ENCODE measurements at regions not wholly inside any gene's neighbourhood (a gene's known extent, or its start where the extent isn't known, plus 50 kb on each side); places are given as distances from the start of the nearest gene placed in this dataset.
A peak's percentile ranks its signal among the peaks of the same experiment; 100 is the strongest.

DNA sequence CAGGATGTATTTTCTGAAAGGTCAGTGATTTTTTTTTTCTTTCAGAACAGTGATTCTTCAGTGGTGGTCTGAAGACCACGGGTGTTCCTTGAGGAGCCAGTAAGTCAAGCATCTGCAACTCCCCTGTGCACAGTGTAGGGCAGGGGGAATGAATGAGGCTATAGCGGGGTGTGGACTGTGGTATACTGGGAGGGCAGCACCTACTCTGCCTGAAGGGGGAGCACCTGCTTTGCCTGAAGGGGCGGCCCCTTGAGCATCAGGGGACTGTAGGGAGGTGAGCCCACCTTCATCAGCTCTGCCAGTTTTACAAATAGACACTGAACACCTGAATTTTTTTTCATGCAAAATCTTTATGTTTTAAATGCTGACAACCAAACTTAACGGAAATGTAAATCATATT is 77.5 kb upstream of the RIPOR2 start:
- ChIA-PET CTCF (ENCODE audit: partially characterized antibody) (interaction anchor here (0.6 to 4.6 kb wide), 30 partner anchors 8 to 561 kb away, joined by 3 to 28 read pairs (median 4); partner anchors contain the start of gene RIPOR2), POLR2A (ENCODE audit: partially characterized antibody) (interaction anchor here (1.0 to 2.1 kb wide), 2 partner anchors 157 to 309 kb away, joined by 3 to 6 read pairs; no protein-coding TSS in a partner anchor)
- Histone ChIP-seq H3K4me3 (ENCODE audit: extremely low read depth in 1 of 4, insufficient read depth in 2 of 4, low read depth in 3 of 4, low read length in 4 of 4) (no peak overlapping the region), H4K8ac (ENCODE audit: extremely low read depth, insufficient read depth, low read length) (no peak overlapping the region), H3K79me2 (ENCODE audit: control insufficient read depth in 1 of 2, insufficient read depth in 2 of 2, low read length in 2 of 2) (no peaks in the 10 kb centered on the region), H3K9ac (replicated peaks in 1 of 4; ENCODE audit: extremely low read depth in 1 of 4, low read depth in 3 of 4, low read length in 3 of 4) (no peak overlapping the region), H4K20me1 (replicated peaks in 1 of 2; ENCODE audit: control insufficient read depth in 1 of 2, insufficient read depth in 2 of 2, low read length in 2 of 2) (no peaks in the 10 kb centered on the region), H3K18ac (ENCODE audit: extremely low read depth, low read length) (no peak overlapping the region), H2BK15ac (ENCODE audit: low read length) (no peak overlapping the region), H4K91ac (replicated peaks; ENCODE audit: insufficient read length, low read length) (no peak overlapping the region), H2AK5ac (ENCODE audit: low read depth, low read length) (no peak overlapping the region), H3K4me2 (ENCODE audit: insufficient read depth in 1 of 2, low read depth in 2 of 2, low read length in 2 of 2) (no peak overlapping the region), H3K79me1 (ENCODE audit: low read depth, low read length) (no peaks in the 10 kb centered on the region), H3K23me2 (ENCODE audit: low read depth, low read length) (no peaks in the 10 kb centered on the region), H3K4me1 (replicated peaks in 1 of 4; ENCODE audit: control insufficient read depth in 3 of 4, insufficient read depth in 4 of 4, low read length in 3 of 4) (peaks cover 0 to 10% (median 0%) of the 10 kb centered on the region in 4 experiments; a peak in 4 of 7 replicates), H2BK20ac (ENCODE audit: low read length) (no peak overlapping the region), H4K5ac (ENCODE audit: insufficient read length, low read depth, low read length) (no peak overlapping the region), H3K27ac (ENCODE audit: low read depth, low read length) (no peak overlapping the region), H3K27me3 (replicated peaks in 1 of 4; ENCODE audit: control insufficient read depth in 3 of 4, extremely low read depth in 1 of 4, insufficient read depth in 3 of 4, low read length in 3 of 4) (no peaks in the 10 kb centered on the region), H2AFZ (ENCODE audit: low read length) (no peak overlapping the region), H3K9me3 (ENCODE audit: insufficient read depth in 2 of 2, low read depth in 1 of 2, low read length in 1 of 2) (no peaks in the 10 kb centered on the region), H2BK120ac (replicated peaks; ENCODE audit: low read depth, low read length) (no peak overlapping the region), H2BK12ac (ENCODE audit: low read depth, low read length) (no peak overlapping the region), H3K56ac (replicated peaks; ENCODE audit: insufficient read length, low read depth, low read length) (no peak overlapping the region), H3K14ac (ENCODE audit: insufficient read length) (no peak overlapping the region), H3K4ac (replicated peaks; ENCODE audit: insufficient read length, low read depth, low read length) (no peak overlapping the region), H3K36me3 (ENCODE audit: control insufficient read depth in 2 of 4, insufficient read depth in 4 of 4, low read length in 3 of 4) (no peaks in the 10 kb centered on the region), H2BK5ac (ENCODE audit: low read depth, low read length) (no peak overlapping the region), H3K23ac (ENCODE audit: insufficient read length) (no peak overlapping the region)
- TF ChIP-seq RAD21 (IDR thresholded peaks at IDR 0.05 in 1 of 2, conservative IDR thresholded peaks at IDR 0.05 in 1 of 2; ENCODE audit: low read depth in 2 of 2, low read length in 2 of 2) (peak; percentile 44 to 57), RXRA (IDR thresholded peaks at IDR 0.05; ENCODE audit: insufficient read depth, low read depth, low read length) (no peak)
- TF ChIP-seq, protein P1, sequence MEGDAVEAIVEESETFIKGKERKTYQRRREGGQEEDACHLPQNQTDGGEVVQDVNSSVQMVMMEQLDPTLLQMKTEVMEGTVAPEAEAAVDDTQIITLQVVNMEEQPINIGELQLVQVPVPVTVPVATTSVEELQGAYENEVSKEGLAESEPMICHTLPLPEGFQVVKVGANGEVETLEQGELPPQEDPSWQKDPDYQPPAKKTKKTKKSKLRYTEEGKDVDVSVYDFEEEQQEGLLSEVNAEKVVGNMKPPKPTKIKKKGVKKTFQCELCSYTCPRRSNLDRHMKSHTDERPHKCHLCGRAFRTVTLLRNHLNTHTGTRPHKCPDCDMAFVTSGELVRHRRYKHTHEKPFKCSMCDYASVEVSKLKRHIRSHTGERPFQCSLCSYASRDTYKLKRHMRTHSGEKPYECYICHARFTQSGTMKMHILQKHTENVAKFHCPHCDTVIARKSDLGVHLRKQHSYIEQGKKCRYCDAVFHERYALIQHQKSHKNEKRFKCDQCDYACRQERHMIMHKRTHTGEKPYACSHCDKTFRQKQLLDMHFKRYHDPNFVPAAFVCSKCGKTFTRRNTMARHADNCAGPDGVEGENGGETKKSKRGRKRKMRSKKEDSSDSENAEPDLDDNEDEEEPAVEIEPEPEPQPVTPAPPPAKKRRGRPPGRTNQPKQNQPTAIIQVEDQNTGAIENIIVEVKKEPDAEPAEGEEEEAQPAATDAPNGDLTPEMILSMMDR (IDR thresholded peaks at IDR 0.05; ENCODE audit: control extremely low read depth in 1 of 3, insufficient read depth in 1 of 3, low read depth in 1 of 3, low read length in 3 of 3) = peak; percentile 65 to 88 (median 75)
- 89% methylated on average over 4 of the region's 4 CpGs; no CpG with 5 or more reads in 1 of the 2 experiments for WGBS, 2 experiments (ENCODE audit: extremely low coverage in 1 of 2, insufficient coverage in 1 of 2, insufficient read length in 1 of 2, insufficient replicate concordance in 2 of 2, low coverage in 1 of 2, low lambda C conversion rate in 2 of 2, missing lambda C conversion rate in 1 of 2)
- no peak for FAIRE-seq
- DNase-seq (ENCODE audit: low read depth in 1 of 2, low spot score in 2 of 2) = no peak

Data from H1 (cell line).